ENCODE measurements at regions not wholly inside any gene's neighbourhood (a gene's known extent, or its start where the extent isn't known, plus 50 kb on each side); places are given as distances from the start of the nearest gene placed in this dataset.
"Not testable (repeated sequence)": the region's sequence is repeated elsewhere in the genome, so short reads cannot be mapped to it uniquely, and the experiment has no call there.

DNA sequence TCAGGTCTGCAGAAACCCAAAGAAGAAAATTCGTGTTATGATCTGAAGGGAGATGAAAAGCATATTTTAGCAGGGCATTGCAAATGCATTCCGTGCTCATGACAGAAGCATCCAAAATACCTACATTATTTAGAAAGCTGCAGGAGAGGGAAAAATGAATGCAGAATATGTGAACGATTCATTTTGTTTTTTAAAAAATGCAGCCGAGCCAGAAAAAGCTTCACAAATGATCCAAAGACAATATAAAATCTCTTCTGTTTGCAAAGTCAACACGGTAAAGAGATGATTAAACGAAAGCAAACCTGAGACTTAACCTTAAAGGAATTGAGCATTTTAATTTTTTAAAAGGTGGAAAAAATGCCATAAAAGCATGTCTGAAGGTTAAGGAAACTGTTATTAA, 136.1 kb upstream of the SULF2 start:
- TF ChIP-seq POU2F2 (IDR thresholded peaks at IDR 0.05; ENCODE audit: low read depth, low read length) = no peak
- DNase-seq (ENCODE audit: insufficient read length, low spot score) = no peak
- no peak for FAIRE-seq

GRCh38 chr20:47917549-47918070, 132.3 kb upstream of the SULF2 start:
- FAIRE-seq (no peak), DNase-seq (ENCODE audit: insufficient read length, low spot score) (no peak)
- TF ChIP-seq POLR2AphosphoS5 (IDR thresholded peaks at IDR 0.05; ENCODE audit: low read depth, low read length) (no peak), PAX5 (IDR thresholded peaks at IDR 0.05; ENCODE audit: insufficient read depth, low read length, severe bottlenecking) (no peak), POU2F2 (IDR thresholded peaks at IDR 0.05; ENCODE audit: low read depth, low read length) (no peak), TAF1 (IDR thresholded peaks at IDR 0.05; ENCODE audit: low read depth, low read length) (no peak)

DNA sequence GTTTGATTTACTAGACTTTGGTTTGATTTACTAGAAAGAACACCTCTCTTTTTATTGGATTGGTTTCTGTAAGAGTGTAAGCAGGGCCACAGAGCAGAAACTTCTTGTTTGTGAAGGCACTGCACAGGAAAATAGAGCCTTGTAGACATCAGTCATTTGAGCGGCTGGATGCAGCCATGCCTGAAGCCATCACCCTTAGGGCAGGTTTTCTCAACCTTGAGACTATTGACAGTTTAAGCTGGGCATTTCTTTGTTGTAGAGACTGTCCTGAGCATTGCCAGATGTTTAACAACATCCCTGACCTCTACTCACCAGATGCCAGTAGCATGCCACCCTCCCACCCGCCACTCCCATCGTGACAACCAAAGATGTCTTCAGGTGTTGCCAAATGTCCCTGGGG, 130.2 kb upstream of the SULF2 start:
- DNase-seq (ENCODE audit: insufficient read length, low spot score) (no peak), FAIRE-seq (no peak)
- TF ChIP-seq POLR2AphosphoS5 (IDR thresholded peaks at IDR 0.05; ENCODE audit: low read depth, low read length) (no peak), POU2F2 (IDR thresholded peaks at IDR 0.05; ENCODE audit: low read depth, low read length) (no peak), TAF1 (IDR thresholded peaks at IDR 0.05; ENCODE audit: low read depth, low read length) (no peak), PAX5 (IDR thresholded peaks at IDR 0.05; ENCODE audit: insufficient read depth, low read length, severe bottlenecking) (no peak), SPI1 (IDR thresholded peaks at IDR 0.05; ENCODE audit: low read depth, low read length) (no peak), POLR2A (IDR thresholded peaks at IDR 0.05; ENCODE audit: low read depth, low read length) (no peak)

- DNase-seq (ENCODE audit: insufficient read length, low spot score) (no peak), FAIRE-seq (no peak)
- no peak for TF ChIP-seq POLR2A (IDR thresholded peaks at IDR 0.05; ENCODE audit: low read depth, low read length)
- TF ChIP-seq PAX5 (IDR thresholded peaks at IDR 0.05; ENCODE audit: insufficient read depth, low read length, severe bottlenecking) = no peak
- no peak for TF ChIP-seq POU2F2 (IDR thresholded peaks at IDR 0.05; ENCODE audit: low read depth, low read length)
- no peak for TF ChIP-seq POLR2AphosphoS5 (IDR thresholded peaks at IDR 0.05; ENCODE audit: low read depth, low read length)
- no peak for TF ChIP-seq SPI1 (IDR thresholded peaks at IDR 0.05; ENCODE audit: low read depth, low read length)
- no peak for TF ChIP-seq TAF1 (IDR thresholded peaks at IDR 0.05; ENCODE audit: low read depth, low read length)
Measured at GRCh38 chr20:47914792-47915191, 129.5 kb upstream of the SULF2 start.

DNA sequence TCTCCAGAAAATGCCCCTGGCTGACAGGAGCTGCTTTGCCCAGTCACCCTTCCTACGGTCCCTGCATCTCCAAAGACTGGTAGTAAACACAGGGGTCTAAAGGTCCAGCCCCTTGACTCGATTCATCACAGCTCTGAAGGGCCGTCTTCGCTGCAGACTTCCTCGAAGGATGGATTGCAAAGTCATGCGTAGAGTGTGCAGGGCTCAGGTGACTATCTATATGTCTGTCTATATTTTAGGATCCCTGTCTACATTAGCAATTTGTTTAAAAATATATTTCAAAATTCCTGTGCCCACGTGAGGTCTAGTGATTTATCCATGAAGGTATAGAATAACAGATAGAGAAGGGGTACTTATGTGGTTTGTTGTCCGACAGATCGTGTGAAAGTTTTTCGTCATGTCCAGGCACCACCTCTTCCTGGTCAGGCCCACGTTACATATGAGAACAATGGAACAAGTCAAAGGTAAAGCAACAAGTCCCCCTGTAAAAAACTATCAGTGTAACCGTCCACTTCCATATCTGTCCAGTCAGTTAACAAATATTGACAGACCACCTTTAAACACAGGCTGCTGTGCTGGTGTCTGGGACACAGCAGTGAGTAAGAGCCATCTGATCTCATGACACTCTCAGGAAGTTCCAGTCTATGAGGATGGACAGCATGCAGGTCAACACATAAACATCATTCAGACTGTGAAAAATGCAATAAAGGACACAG, 127.7 kb upstream of the SULF2 start:
- FAIRE-seq; DNase-seq (ENCODE audit: insufficient read length, low spot score): not testable (repeated sequence)

- FAIRE-seq; DNase-seq (ENCODE audit: insufficient read length, low spot score): not testable (repeated sequence)
Measured at GRCh38 chr20:47912165-47912564, 126.9 kb upstream of the SULF2 start.

DNA sequence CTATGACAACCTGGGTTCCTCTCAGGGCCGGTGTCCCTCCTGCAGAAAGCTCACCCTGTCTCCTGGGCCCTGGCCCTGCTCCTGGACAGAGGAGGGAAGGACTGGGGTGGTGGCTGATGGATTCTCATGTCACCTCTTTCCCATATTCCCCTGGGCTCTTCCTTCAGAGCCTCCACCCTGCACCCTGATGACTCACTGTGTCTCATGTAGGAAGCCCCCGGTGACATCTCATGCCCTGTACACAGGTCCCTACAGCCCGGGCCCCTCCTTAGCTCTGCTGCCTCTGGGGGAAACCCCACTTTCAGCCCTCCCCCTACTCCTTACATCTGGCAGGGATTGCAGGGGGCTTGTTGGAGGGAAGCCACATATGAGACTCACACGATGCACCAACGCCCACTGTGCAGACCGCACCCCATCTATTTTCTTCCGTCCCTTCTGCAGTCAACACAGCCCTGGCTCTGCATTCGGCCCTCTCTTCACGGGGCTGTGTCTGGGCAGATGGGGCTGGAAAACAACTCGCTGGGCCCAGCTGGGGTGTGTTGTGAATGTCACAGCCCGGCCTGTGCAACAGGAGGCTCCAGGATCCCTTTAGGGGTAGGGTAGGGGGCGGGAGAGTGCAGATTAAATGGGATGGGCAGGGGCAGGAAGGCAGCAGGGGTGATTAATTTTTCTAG, 124.6 kb upstream of the SULF2 start:
- FAIRE-seq; DNase-seq (ENCODE audit: insufficient read length, low spot score): not testable (repeated sequence)

GRCh38 chr20:47908361-47909035, 123.2 kb upstream of the SULF2 start:
- DNase-seq (ENCODE audit: insufficient read length, low spot score); FAIRE-seq: not testable (repeated sequence)

- DNase-seq (ENCODE audit: insufficient read length, low spot score); FAIRE-seq: not testable (repeated sequence)
Measured at GRCh38 chr20:47907951-47908350, 122.7 kb upstream of the SULF2 start.

GRCh38 chr20:47907031-47907675, 121.9 kb upstream of the SULF2 start:
- DNase-seq (ENCODE audit: insufficient read length, low spot score) (no peak), FAIRE-seq (no peak)
- TF ChIP-seq POU2F2 (IDR thresholded peaks at IDR 0.05; ENCODE audit: low read depth, low read length) = no peak
- no peak for TF ChIP-seq TAF1 (IDR thresholded peaks at IDR 0.05; ENCODE audit: low read depth, low read length)
- no peak for TF ChIP-seq POLR2A (IDR thresholded peaks at IDR 0.05; ENCODE audit: low read depth, low read length)
- no peak for TF ChIP-seq SPI1 (IDR thresholded peaks at IDR 0.05; ENCODE audit: low read depth, low read length)
- TF ChIP-seq PAX5 (IDR thresholded peaks at IDR 0.05; ENCODE audit: insufficient read depth, low read length, severe bottlenecking) = no peak
- TF ChIP-seq POLR2AphosphoS5 (IDR thresholded peaks at IDR 0.05; ENCODE audit: low read depth, low read length) = no peak

GRCh38 chr20:47906348-47906660, 121.0 kb upstream of the SULF2 start:
- FAIRE-seq (no peak), DNase-seq (ENCODE audit: insufficient read length, low spot score) (no peak)
- TF ChIP-seq POU2F2 (IDR thresholded peaks at IDR 0.05; ENCODE audit: low read depth, low read length) = no peak
- no peak for TF ChIP-seq POLR2A (IDR thresholded peaks at IDR 0.05; ENCODE audit: low read depth, low read length)
- TF ChIP-seq PAX5 (IDR thresholded peaks at IDR 0.05; ENCODE audit: insufficient read depth, low read length, severe bottlenecking) = no peak
